ENCODE measurements at regions not wholly inside any gene's neighbourhood (a gene's known extent, or its start where the extent isn't known, plus 50 kb on each side); places are given as distances from the start of the nearest gene placed in this dataset.

- no peak overlapping the region for H3K27ac Mint-ChIP-seq
- no peaks in the 10 kb centered on the region for H3K36me3 Mint-ChIP-seq (ENCODE audit: low read depth)
- DNase-seq: no peak
- H3K27me3 Mint-ChIP-seq: no peaks in the 10 kb centered on the region
- H3K9me3 Mint-ChIP-seq: no peaks in the 10 kb centered on the region
- H3K4me1 Mint-ChIP-seq (ENCODE audit: low read depth): no peaks in the 10 kb centered on the region
- H3K4me3 Mint-ChIP-seq: no peak overlapping the region
These were observed 222.2 kb upstream of the SLC35B3 start for GRCh38 chr6:8657522-8657921.

GRCh38 chr6:8655670-8656454, 220.5 kb upstream of the SLC35B3 start:
- no peaks in the 10 kb centered on the region for H3K4me1 Mint-ChIP-seq (ENCODE audit: low read depth)
- no peaks in the 10 kb centered on the region for H3K36me3 Mint-ChIP-seq (ENCODE audit: low read depth)
- H3K27ac Mint-ChIP-seq: no peak overlapping the region
- peaks cover 2% of the 10 kb centered on the region for H3K9me3 Mint-ChIP-seq
- H3K4me3 Mint-ChIP-seq: no peak overlapping the region
- no peak for DNase-seq
- H3K27me3 Mint-ChIP-seq: no peaks in the 10 kb centered on the region

- Mint-ChIP-seq H3K9me3 (peaks cover 11% of the 10 kb centered on the region), H3K36me3 (ENCODE audit: low read depth) (no peaks in the 10 kb centered on the region), H3K4me1 (ENCODE audit: low read depth) (no peaks in the 10 kb centered on the region), H3K4me3 (no peak overlapping the region), H3K27ac (no peak overlapping the region), H3K27me3 (no peaks in the 10 kb centered on the region)
- DNase-seq: no peak
These were observed 217.4 kb upstream of the SLC35B3 start for GRCh38 chr6:8652710-8653109.

- Mint-ChIP-seq H3K9me3 (peaks cover 12% of the 10 kb centered on the region), H3K4me3 (no peak overlapping the region), H3K27ac (no peak overlapping the region), H3K36me3 (ENCODE audit: low read depth) (no peaks in the 10 kb centered on the region), H3K27me3 (no peaks in the 10 kb centered on the region), H3K4me1 (ENCODE audit: low read depth) (no peaks in the 10 kb centered on the region)
- no peak for DNase-seq
These were observed 216.7 kb upstream of the SLC35B3 start for GRCh38 chr6:8651998-8652397.

GRCh38 chr6:8645212-8645611, 209.9 kb upstream of the SLC35B3 start:
- DNase-seq: no peak
- H3K4me3 Mint-ChIP-seq: no peak overlapping the region
- H3K27ac Mint-ChIP-seq: no peak overlapping the region
- peaks cover 17% of the 10 kb centered on the region for H3K9me3 Mint-ChIP-seq
- no peaks in the 10 kb centered on the region for H3K36me3 Mint-ChIP-seq (ENCODE audit: low read depth)
- H3K27me3 Mint-ChIP-seq: no peaks in the 10 kb centered on the region
- H3K4me1 Mint-ChIP-seq (ENCODE audit: low read depth): no peaks in the 10 kb centered on the region

DNA sequence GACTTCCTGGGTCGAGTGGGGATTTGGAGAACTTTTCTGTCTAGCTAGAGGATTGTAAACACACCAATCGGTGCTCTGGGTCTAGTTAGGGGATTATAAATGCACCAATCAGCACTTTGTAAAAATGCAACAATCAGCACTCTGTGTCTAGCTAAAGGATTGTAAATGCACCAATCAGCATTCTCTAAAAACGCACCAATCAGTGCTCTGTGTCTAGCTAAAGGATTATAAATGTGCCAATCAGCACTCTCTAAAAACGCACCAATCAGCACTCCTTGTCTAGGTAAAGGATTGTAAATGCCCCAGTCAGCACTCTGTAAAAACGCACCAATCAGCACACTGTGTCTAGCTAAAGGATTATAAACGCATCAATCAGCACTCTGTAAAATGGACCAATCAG, 209.0 kb upstream of the SLC35B3 start:
- DNase-seq: no peak
- Mint-ChIP-seq H3K9me3 (peaks cover 20% of the 10 kb centered on the region), H3K4me1 (ENCODE audit: low read depth) (no peaks in the 10 kb centered on the region), H3K36me3 (ENCODE audit: low read depth) (no peaks in the 10 kb centered on the region), H3K27ac (no peak overlapping the region), H3K4me3 (no peak overlapping the region), H3K27me3 (no peaks in the 10 kb centered on the region)

DNA sequence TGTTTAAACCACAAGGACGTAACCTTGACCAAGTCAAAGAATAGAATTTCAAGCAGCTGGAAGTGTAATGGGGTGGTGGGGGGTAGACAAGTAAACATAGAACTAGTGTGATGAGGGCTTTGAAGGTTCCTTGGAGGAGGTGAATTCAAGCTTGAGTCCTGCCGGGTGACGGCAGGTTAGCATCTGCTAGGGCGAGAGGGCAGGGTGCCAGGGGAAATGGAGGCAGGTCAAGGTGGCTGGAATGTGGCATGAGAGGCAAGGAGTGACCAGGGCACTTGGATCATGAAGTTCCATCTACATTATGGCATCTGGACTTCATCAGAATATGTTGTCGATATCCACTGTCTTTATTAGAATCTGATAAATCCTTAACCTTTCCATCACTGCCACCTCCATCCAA, 207.5 kb upstream of the SLC35B3 start:
- H3K27ac Mint-ChIP-seq: no peak overlapping the region
- H3K27me3 Mint-ChIP-seq: no peaks in the 10 kb centered on the region
- no peaks in the 10 kb centered on the region for H3K36me3 Mint-ChIP-seq (ENCODE audit: low read depth)
- peaks cover 16% of the 10 kb centered on the region for H3K9me3 Mint-ChIP-seq
- H3K4me3 Mint-ChIP-seq: no peak overlapping the region
- no peak for DNase-seq
- no peaks in the 10 kb centered on the region for H3K4me1 Mint-ChIP-seq (ENCODE audit: low read depth)

DNA sequence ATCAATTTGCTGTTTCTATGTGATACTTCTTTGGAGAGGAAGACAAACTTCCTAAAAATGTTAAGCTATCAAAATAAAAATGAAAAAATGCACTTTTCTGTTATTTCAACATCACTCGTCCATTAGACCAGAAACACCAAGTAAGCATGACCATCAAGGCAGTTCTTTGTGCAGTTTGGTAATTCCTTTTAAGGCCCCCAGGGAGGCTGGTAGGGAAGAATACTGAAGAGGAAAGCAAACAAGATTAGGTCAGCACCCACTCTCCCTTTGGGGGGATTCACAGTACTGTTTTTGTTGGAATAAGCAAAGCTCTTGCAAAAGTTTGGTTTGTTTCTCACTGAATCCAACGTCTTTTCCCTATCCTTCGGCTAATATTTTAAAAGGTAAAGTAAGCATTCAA, 206.8 kb upstream of the SLC35B3 start:
- no peak for DNase-seq
- Mint-ChIP-seq H3K27ac (no peak overlapping the region), H3K36me3 (ENCODE audit: low read depth) (no peaks in the 10 kb centered on the region), H3K27me3 (no peaks in the 10 kb centered on the region), H3K4me3 (no peak overlapping the region), H3K4me1 (ENCODE audit: low read depth) (no peaks in the 10 kb centered on the region), H3K9me3 (peaks cover 13% of the 10 kb centered on the region)

- H3K4me1 Mint-ChIP-seq (ENCODE audit: low read depth): no peaks in the 10 kb centered on the region
- no peaks in the 10 kb centered on the region for H3K36me3 Mint-ChIP-seq (ENCODE audit: low read depth)
- no peak overlapping the region for H3K4me3 Mint-ChIP-seq
- H3K9me3 Mint-ChIP-seq: peaks cover 12% of the 10 kb centered on the region
- no peak for DNase-seq
- no peaks in the 10 kb centered on the region for H3K27me3 Mint-ChIP-seq
- no peak overlapping the region for H3K27ac Mint-ChIP-seq
These were observed 204.7 kb upstream of the SLC35B3 start for GRCh38 chr6:8639928-8640649.

DNA sequence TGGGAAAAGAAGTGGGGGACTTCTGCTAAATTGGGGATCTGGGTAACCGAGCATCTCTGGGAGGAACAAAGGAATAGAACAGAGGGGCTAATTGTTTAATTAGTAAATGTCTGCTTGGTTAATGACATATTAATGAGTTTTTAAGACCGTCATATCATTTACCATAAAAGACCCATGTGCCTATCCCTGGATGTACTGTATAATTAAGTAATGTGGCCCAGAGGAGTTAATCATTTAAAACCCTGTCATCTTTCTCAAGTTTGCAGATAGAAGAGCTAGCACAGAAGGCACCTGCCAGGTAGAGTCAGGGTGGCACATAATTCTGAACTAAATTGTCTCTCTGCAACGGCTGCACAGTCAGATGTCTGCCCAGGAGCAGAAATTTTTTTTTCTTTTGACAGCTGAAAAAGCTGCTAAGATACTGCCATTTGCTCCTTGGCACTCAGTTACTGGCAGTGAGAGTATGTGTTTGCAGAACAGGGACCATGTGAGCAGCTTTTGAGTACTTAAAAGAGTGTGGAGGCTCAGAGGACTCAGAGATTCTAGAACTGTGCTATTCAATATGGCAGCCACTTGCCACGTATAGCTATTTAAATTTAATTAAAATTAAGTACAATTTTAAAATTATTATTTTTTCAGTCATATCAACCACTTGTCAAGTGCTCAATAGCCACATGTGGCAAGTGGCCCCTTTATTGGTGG, 202.7 kb upstream of the SLC35B3 start:
- H3K4me1 Mint-ChIP-seq (ENCODE audit: low read depth): no peaks in the 10 kb centered on the region
- H3K4me3 Mint-ChIP-seq: no peak overlapping the region
- H3K36me3 Mint-ChIP-seq (ENCODE audit: low read depth): no peaks in the 10 kb centered on the region
- H3K27ac Mint-ChIP-seq: no peak overlapping the region
- no peaks in the 10 kb centered on the region for H3K27me3 Mint-ChIP-seq
- no peak for DNase-seq
- H3K9me3 Mint-ChIP-seq: peaks cover 11% of the 10 kb centered on the region

DNA sequence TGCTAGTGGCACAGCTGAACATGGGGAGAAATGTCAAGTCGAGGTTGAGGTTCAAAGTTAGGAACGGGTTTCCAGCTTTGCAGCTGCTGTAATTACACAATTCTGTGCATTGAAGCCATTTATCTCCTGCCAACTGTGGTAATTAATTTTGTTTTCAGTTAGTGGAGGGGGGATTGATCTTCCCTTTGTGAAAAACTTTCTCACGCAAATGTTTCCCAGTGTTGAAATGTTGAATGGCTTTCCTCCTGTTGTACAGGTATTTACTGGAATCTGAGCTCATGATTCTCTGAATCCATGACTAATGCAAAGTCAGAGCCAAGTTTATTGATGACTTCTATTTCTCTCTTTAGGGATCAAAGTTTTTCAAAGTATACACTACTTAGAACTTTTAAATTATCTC, 198.4 kb upstream of the SLC35B3 start:
- Mint-ChIP-seq H3K27me3 (no peaks in the 10 kb centered on the region), H3K4me3 (no peak overlapping the region), H3K4me1 (ENCODE audit: low read depth) (no peaks in the 10 kb centered on the region), H3K9me3 (peaks cover 11% of the 10 kb centered on the region), H3K27ac (no peak overlapping the region), H3K36me3 (ENCODE audit: low read depth) (no peaks in the 10 kb centered on the region)
- no peak for DNase-seq

- Mint-ChIP-seq H3K36me3 (ENCODE audit: low read depth) (no peaks in the 10 kb centered on the region), H3K9me3 (peaks cover 10% of the 10 kb centered on the region), H3K27ac (no peak overlapping the region), H3K4me1 (ENCODE audit: low read depth) (no peaks in the 10 kb centered on the region), H3K4me3 (no peak overlapping the region), H3K27me3 (no peaks in the 10 kb centered on the region)
- no peak for DNase-seq
These were observed 193.4 kb upstream of the SLC35B3 start for GRCh38 chr6:8628736-8629135.

DNA sequence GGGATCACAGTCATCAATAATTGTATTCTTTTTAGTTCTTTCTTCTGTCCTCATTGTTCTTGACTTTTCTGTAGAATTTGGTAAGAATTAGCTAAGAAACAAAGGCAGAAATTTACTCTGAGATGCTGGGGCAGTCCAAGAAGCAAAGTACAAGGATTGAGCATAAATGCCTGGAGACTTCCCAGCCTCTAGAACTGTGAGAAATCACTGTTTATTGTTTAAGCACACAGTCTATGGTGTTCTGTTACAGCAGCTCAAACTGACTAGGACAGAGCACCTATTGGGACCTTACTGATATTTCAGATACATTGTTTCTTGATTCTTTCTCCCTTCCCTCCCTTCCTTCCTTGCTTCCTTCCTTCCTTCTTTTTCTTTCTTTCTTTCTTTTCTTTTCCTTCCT, 192.7 kb upstream of the SLC35B3 start:
- Mint-ChIP-seq H3K27ac (no peak overlapping the region), H3K9me3 (peaks cover 10% of the 10 kb centered on the region)

DNA sequence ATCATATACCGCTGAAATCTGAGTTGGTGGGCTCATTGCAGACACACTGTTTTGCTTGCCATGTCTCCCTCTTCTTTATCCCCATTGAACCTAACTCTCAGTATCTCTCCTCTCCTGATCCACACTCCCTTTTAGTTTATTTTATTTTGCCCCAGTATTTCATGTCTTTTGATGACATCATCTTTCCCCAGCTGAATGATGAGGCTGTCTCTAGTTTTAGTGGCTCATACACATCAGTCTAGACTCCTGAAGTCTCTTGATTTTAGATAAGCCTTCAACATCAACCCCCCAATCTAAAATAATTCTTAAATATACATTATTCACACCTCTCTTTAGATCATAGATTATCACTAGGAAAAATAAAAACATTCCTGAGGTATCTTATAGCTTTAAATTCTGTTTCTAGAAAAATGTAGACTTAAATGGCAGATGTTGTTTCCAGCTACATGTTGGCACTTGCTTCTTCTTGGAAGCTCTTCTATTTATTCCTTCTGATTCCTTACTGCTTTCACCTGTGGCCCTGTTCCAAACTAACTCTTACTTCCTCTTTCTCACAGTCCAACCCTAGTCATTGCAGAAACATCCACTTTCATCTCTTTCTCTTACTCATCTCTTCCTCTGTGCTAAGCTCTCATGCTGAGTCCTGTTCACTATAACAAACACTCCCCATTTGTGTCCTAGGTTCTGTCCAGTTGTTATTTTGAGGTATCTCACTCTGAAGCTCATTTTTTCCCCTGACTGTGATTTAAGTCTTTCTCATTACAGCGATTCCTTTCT, 191.9 kb upstream of the SLC35B3 start:
- no peaks in the 10 kb centered on the region for H3K27me3 Mint-ChIP-seq
- H3K4me3 Mint-ChIP-seq: no peak overlapping the region
- no peak for DNase-seq
- peaks cover 8% of the 10 kb centered on the region for H3K9me3 Mint-ChIP-seq
- no peak overlapping the region for H3K27ac Mint-ChIP-seq
- H3K36me3 Mint-ChIP-seq (ENCODE audit: low read depth): no peaks in the 10 kb centered on the region
- H3K4me1 Mint-ChIP-seq (ENCODE audit: low read depth): no peaks in the 10 kb centered on the region

More for the DNA sequence above, 192.7 kb upstream of the SLC35B3 start:
- no peak for DNase-seq
- Mint-ChIP-seq H3K36me3 (ENCODE audit: low read depth) (no peaks in the 10 kb centered on the region), H3K4me3 (no peak overlapping the region), H3K4me1 (ENCODE audit: low read depth) (no peaks in the 10 kb centered on the region), H3K27me3 (no peaks in the 10 kb centered on the region)

All from activated T-cell treated with anti-CD3 and anti-CD28 coated beads, Interleukin-2, amount 50 U/mL, for 24 hours (primary cell).